GM18873 (cell line): ENCODE measurements at regions not wholly inside any gene's neighbourhood (a gene's known extent, or its start where the extent isn't known, plus 50 kb on each side); places are given as distances from the start of the nearest gene placed in this dataset.
"Not testable (repeated sequence)": the region's sequence is repeated elsewhere in the genome, so short reads cannot be mapped to it uniquely, and the experiment has no call there.

Source experiments
- ATAC-seq: cut with Tn5 transposase; IDR thresholded peaks from one replicate; pipeline ENCODE4 v1.9.1; 2021; ENCODE audit warnings: mild to moderate bottlenecking, moderate library complexity, moderate number of reproducible peaks; ENCODE audit not compliant: unreplicated experiment, low FRiP score

DNA sequence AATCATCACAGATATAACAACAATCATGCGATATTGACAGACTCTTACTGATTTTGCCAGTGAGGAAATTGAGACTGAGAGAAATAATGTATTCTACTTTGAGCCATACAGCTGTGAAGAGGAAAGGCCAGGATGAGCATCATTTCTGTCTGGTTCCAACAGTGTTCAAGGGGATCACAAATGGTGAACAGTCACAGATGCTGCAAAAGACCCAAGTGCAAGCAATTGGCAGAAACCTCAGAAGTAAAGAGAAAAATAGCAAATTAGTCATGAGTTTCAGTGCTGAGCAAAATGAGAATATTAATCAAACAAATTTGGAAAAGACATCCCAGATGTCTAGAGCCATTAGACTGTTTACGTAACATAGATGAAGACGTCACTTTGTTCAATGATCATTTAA lies 114.1 kb downstream of the RAB38 start:
- ATAC-seq, result no peak

DNA sequence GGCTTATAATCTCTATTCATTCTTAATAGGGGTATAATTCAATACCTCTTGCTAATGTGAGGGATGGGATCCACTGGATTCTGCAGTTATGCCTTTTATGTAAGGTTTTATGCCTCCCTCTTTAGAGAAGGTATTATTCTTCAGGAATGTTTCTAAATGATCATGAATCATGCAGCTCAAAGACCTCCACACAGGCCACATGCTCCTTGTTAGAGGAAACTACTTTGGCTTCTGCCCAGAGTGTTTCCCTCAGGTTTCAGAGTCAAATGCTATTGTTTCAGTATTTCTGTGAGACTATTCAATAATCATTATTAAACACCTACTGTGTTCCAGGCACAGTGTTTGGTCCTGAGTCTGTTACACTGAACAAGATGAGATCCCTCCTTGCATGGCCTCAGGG lies 115.9 kb downstream of the RAB38 start:
- no peak for ATAC-seq

GRCh38 chr11:88051396-88051795 lies 123.8 kb downstream of the RAB38 start:
- no peak for ATAC-seq

- no peak for ATAC-seq
These were observed 125.0 kb downstream of the RAB38 start for GRCh38 chr11:88050247-88050646.

DNA sequence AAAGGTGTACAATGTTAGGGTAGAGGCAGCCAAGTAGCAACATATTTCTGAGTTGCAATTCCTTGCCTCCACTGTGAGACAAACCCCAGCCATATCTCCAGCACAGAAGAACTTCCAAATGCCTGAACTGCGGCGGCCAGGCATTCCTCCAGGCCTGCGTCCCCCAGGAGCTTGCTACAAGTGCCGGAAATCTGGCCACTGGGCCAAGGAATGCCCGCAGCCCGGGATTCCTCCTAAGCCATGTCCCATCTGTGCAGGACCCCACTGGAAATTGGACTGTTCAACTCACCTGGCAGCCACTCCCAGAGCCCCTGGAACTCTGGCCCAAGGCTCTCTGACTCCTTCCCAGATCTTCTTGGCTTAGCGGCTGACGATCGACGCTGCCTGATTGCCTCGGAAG lies 130.0 kb downstream of the RAB38 start:
- ATAC-seq, result not testable (repeated sequence)

DNA sequence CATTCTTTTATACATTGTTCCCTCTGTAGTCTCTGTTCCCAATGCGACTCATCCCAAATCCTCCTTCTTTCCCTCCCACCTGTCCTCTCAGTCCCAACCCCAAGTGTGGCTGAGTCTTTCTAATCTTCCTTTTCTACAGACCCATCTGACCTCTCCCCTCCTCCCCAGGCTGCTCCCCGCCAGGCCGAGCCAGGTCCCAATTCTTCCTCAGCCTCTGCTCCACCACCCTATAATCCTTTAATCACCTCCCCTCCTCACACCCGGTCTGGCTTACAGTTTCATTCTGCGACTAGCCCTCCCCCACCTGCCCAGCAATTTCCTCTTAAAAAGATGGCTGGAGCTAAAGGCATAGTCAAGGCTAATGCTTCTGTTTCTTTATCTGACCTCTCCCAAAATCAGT lies 130.6 kb downstream of the RAB38 start:
- not testable (repeated sequence) for ATAC-seq

DNA sequence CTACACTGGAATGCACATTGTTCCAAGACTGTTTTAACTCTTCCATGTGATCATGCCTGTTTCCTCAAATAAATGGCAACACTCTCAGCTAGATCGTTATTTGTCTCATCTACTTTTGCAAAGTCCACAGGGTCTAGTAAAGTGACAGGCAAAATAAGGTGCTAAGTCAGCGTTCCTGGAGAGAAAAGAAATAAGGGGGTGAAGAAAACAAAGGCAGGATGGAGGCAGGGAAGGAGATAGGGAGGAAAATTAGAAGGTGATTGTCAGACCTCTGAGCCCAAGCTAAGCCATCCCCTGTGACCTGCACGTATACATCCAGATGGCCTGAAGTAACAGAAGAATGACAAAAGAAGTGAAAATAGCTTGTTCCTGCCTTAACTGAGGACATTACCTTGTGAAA lies 132.1 kb downstream of the RAB38 start:
- no peak for ATAC-seq

DNA sequence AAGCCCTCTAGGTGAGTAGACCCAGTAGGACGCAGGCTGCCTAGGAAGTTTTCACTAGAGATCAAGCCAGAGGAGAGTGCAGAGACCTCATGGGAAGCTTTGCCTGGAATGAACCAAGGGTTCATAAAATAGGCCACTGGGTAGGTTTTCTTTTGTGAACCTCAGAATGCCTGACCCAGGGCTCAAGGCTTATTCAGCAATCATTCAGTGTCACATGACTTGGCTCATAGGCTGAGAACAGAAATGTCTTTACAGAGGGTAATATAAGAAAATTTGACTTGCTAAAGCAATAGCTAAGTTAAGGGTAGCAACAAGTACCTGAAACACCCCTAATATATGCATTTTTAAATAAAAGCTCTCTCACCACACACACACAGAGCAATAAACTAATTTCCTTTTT lies 132.6 kb downstream of the RAB38 start:
- ATAC-seq, result no peak

GRCh38 chr11:88042238-88042637 lies 133.0 kb downstream of the RAB38 start:
- no peak for ATAC-seq

DNA sequence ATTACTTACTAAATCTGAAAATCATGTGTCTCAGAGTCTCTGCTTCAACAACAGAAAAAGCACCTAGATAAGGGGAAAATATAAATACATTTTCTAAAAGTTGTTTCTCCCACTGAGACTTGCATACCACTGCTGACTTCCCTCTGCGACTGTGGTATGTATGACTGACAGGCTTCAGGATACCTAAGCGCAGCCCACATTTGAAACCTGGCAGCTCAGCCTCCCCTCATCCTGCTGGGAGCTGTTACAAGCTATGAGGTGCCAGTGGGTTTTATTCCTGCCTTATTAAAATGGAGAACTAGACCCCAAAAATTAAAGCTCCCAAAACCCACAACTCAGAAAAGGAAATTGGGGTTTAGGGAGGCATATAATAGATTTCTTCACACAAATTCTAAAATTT lies 133.6 kb downstream of the RAB38 start:
- no peak for ATAC-seq

DNA sequence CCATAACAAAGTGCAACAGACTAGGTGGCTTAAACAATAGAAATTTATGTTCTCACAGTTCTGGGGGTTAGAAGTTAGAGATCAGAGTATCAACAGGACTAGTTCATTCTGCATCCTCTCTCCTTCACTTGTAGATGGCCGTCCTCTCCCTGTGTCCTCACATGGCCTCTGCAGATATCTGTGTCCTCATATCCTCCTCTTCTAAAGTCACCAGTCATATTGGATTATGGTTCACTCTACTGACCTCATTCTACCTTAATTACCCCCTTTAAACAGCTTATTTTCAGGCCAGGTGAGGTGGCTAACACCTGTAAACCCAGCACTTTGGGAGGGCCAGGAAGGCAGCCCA lies 135.1 kb downstream of the RAB38 start:
- ATAC-seq, result no peak

- no peak for ATAC-seq
These were observed 135.6 kb downstream of the RAB38 start for GRCh38 chr11:88039476-88040147.

- ATAC-seq, result no peak
These were observed 137.2 kb downstream of the RAB38 start for GRCh38 chr11:88038063-88038462.

- ATAC-seq, result no peak
These were observed 138.5 kb downstream of the RAB38 start for GRCh38 chr11:88036701-88037100.

DNA sequence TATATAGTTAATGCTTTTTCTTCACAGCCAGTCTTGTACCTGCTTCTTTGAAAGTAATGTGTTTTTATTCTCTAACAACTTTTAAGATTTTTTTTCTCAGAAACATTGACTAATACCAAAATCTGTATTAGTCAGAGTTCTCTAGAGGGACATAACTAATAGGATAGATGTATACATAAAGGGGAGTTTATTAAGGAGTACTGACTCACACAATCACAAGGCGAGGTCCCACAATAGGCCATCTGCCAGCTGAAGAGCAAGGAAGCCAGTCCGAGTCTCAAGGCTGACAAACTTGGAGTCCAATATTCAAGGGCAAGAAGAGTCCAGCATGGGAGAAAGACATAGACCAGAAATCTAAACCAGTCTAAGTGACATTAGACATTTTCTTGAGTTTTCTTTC lies 140.0 kb downstream of the RAB38 start:
- ATAC-seq, result no peak

- no peak for ATAC-seq
These were observed 157.6 kb downstream of the RAB38 start for GRCh38 chr11:88017666-88018065.

GRCh38 chr11:88016392-88017170 lies 158.7 kb downstream of the RAB38 start:
- peak; percentile 86 for ATAC-seq

GRCh38 chr11:88015170-88015569 lies 160.1 kb downstream of the RAB38 start:
- ATAC-seq, result no peak

GRCh38 chr11:88013508-88014065 lies 161.7 kb downstream of the RAB38 start:
- ATAC-seq, result no peak

- ATAC-seq, result no peak
These were observed 162.8 kb downstream of the RAB38 start for GRCh38 chr11:88012456-88012855.

DNA sequence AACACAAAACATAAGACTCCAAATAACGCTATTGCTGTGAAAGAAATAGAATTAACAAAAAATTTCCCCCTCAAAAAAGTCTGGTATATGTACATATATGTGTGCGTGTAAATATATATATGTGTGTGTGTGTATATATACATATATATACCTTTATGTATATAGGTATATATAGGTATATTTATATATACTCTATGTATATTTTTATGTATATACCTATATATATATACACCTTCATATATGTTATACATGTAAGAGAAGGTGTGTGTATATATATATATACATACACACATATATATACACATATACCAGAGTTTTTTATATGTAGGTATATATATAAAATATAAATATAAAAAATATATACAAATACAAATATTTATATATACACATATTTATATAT lies 199.2 kb downstream of the RAB38 start:
- no peak for ATAC-seq

GRCh38 chr11:87974797-87975196 lies 200.4 kb downstream of the RAB38 start:
- ATAC-seq, result no peak
